HEK293 (cell line): ENCODE measurements at regions not wholly inside any gene's neighbourhood (a gene's known extent, or its start where the extent isn't known, plus 50 kb on each side); places are given as distances from the start of the nearest gene placed in this dataset.

ENCODE experiments used
- CTCF ChIA-PET: fragments of 350-600 bp; formaldehyde crosslinking; extraction: SDS; loops from one replicate; lab custom pipeline; 2021; ENCODE audit warnings: antibody characterized with exemption; lab: Yijun Ruan, JAX
- POLR2A ChIA-PET: fragments of 300-600 bp; formaldehyde crosslinking; extraction: SDS; loops from one replicate; lab custom pipeline; 2020; ENCODE audit warnings: antibody characterized with exemption, inconsistent platforms; lab: Yijun Ruan, JAX
- H3K27ac ChIP-seq: fragments of 200-500 bp; sonication (Bioruptor generic); 2 replicates; pipeline ENCODE4 v1.5.1; 2014; ENCODE audit warnings: low read depth, low read length, control low read depth, inconsistent platforms; ENCODE audit errors: extremely low read depth
- H3K36me3 ChIP-seq, 2 experiments: fragments of 200-500 bp in 1 of 2; sonication (Bioruptor generic) in 1 of 2; 1 replicate in 1 of 2; 2 replicates in 1 of 2; pipeline ENCODE4 v1.5.1; 2014 to 2017; ENCODE audit warnings: inconsistent platforms in 2 of 2, low read length in 2 of 2; ENCODE audit not compliant: control insufficient read depth in 2 of 2, insufficient read depth in 1 of 2
- H3K4me1 ChIP-seq: fragments of 200-500 bp; sonication (Bioruptor generic); 2 replicates; pipeline ENCODE4 v1.5.1; 2014; ENCODE audit warnings: mild to moderate bottlenecking, low read length, inconsistent platforms; ENCODE audit not compliant: control insufficient read depth, insufficient read depth
- H3K4me3 ChIP-seq: 2 replicates; pipeline ENCODE4 v1.5.1; 2011; ENCODE audit warnings: low read depth, mild to moderate bottlenecking, control low read depth, low read length, moderate library complexity
- H3K9me3 ChIP-seq: fragments of 200-500 bp; sonication (Bioruptor generic); 2 replicates; pipeline ENCODE4 v1.5.1; 2014; ENCODE audit warnings: low read depth, low read length, inconsistent platforms; ENCODE audit not compliant: control insufficient read depth, insufficient read depth
- ATF2 ChIP-seq: fragments of 450-650 bp; formaldehyde crosslinking; IDR thresholded peaks from 2 replicates; pipeline ENCODE4 v1.5.1; 2016; ENCODE audit warnings: missing biosample characterization, missing genetic modification characterization, low read depth
- FEZF1 ChIP-seq: fragments of 450-650 bp; formaldehyde crosslinking; IDR thresholded peaks from 2 replicates; pipeline ENCODE4 v1.5.1; 2016; ENCODE audit warnings: missing biosample characterization, missing genetic modification characterization
- HOXC10 ChIP-seq: sonication (generic); formaldehyde crosslinking; IDR thresholded peaks from 2 replicates; pipeline ENCODE4 v1.8.1; 2023; ENCODE audit warnings: mild to moderate bottlenecking, missing genetic modification reagents
- IKZF3 ChIP-seq: fragments of 450-650 bp; IDR thresholded peaks from 2 replicates; pipeline ENCODE4 v1.5.0; 2018; ENCODE audit warnings: missing biosample characterization, mild to moderate bottlenecking, missing genetic modification characterization, moderate library complexity
- KLF1 ChIP-seq: fragments of 450-650 bp; formaldehyde crosslinking; IDR thresholded peaks from 2 replicates; pipeline ENCODE4 v1.5.1; 2016; ENCODE audit warnings: missing biosample characterization, missing genetic modification characterization
- KLF8 ChIP-seq: fragments of 450-650 bp; formaldehyde crosslinking; IDR thresholded peaks from 2 replicates; pipeline ENCODE4 v1.5.1; 2016; ENCODE audit warnings: missing biosample characterization, missing genetic modification characterization
- MYNN ChIP-seq: fragments of 450-650 bp; formaldehyde crosslinking; IDR thresholded peaks from 2 replicates; pipeline ENCODE4 v1.5.1; 2016; ENCODE audit warnings: missing biosample characterization, missing genetic modification characterization, borderline replicate concordance
- OSR2 ChIP-seq: fragments of 450-650 bp; formaldehyde crosslinking; IDR thresholded peaks from 2 replicates; pipeline ENCODE4 v1.5.1; 2016; ENCODE audit warnings: missing biosample characterization, missing genetic modification characterization
- ZNF175 ChIP-seq: fragments of 450-650 bp; formaldehyde crosslinking; IDR thresholded peaks from 2 replicates; pipeline ENCODE4 v1.5.1; 2016; ENCODE audit warnings: missing biosample characterization, missing genetic modification characterization
- ZNF223 ChIP-seq: fragments of 450-650 bp; formaldehyde crosslinking; IDR thresholded peaks from 2 replicates; pipeline ENCODE4 v1.5.1; 2016; ENCODE audit warnings: missing biosample characterization, missing genetic modification characterization
- ZNF23 ChIP-seq: fragments of 450-650 bp; formaldehyde crosslinking; IDR thresholded peaks from 2 replicates; pipeline ENCODE4 v1.5.1; 2016; ENCODE audit warnings: missing biosample characterization, missing genetic modification characterization, borderline replicate concordance
- ZNF26 ChIP-seq: fragments of 450-650 bp; formaldehyde crosslinking; IDR thresholded peaks from 2 replicates; pipeline ENCODE4 v1.5.1; 2016; ENCODE audit warnings: missing biosample characterization, missing genetic modification characterization
- ZNF274 ChIP-seq, 2 experiments: fragments of 200-500 bp in 1 of 2; fragments of 450-650 bp in 1 of 2; sonication (Bioruptor generic) in 1 of 2; formaldehyde crosslinking in 1 of 2; IDR thresholded peaks; 2 replicates each; pipeline versions ENCODE4 v1.5.1 to v1.6.1; 2014 to 2016; ENCODE audit warnings: borderline replicate concordance in 1 of 2, inconsistent platforms in 1 of 2, low read length in 1 of 2, missing biosample characterization in 1 of 2, missing genetic modification characterization in 1 of 2
- ZNF280D ChIP-seq: fragments of 450-650 bp; formaldehyde crosslinking; IDR thresholded peaks from 2 replicates; pipeline ENCODE4 v1.5.1; 2016; ENCODE audit warnings: missing biosample characterization, missing genetic modification characterization
- ZNF324 ChIP-seq: fragments of 450-650 bp; formaldehyde crosslinking; IDR thresholded peaks from 2 replicates; pipeline ENCODE4 v1.5.1; 2016; ENCODE audit warnings: missing biosample characterization, missing genetic modification characterization
- ZNF518A ChIP-seq: fragments of 450-650 bp; formaldehyde crosslinking; conservative IDR thresholded peaks from 2 replicates; pipeline ENCODE4 v1.5.1; 2016; ENCODE audit warnings: low read depth, missing biosample characterization, missing genetic modification characterization
- ZNF580 ChIP-seq: fragments of 450-650 bp; formaldehyde crosslinking; IDR thresholded peaks from 2 replicates; pipeline ENCODE4 v1.5.1; 2016; ENCODE audit warnings: missing biosample characterization, missing genetic modification characterization
- ZNF768 ChIP-seq: fragments of 450-650 bp; formaldehyde crosslinking; IDR thresholded peaks from 2 replicates; pipeline ENCODE4 v1.5.1; 2018; ENCODE audit warnings: missing biosample characterization, mild to moderate bottlenecking, missing genetic modification characterization
- ZXDB ChIP-seq: fragments of 450-650 bp; formaldehyde crosslinking; IDR thresholded peaks from 2 replicates; pipeline ENCODE4 v1.5.1; 2016; ENCODE audit warnings: missing biosample characterization, missing genetic modification characterization

GRCh38 chr3:79922633-79923032 lies 154.8 kb upstream of the ROBO1 start:
- H3K9me3 ChIP-seq = no peaks in the 10 kb centered on the region
- no peaks in the 10 kb centered on the region for H3K4me1 ChIP-seq
- ChIA-PET POLR2A (no interaction called here), CTCF (no interaction called here)
- H3K36me3 ChIP-seq = no peaks in the 10 kb centered on the region
- H3K4me3 ChIP-seq = no peak overlapping the region
- no peak overlapping the region for H3K27ac ChIP-seq
- TF ChIP-seq ZNF274 (IDR thresholded peaks at IDR 0.05; ENCODE audit: low read length) (no peak), ZNF274 (tag by site-specific recombination; IDR thresholded peaks at IDR 0.05; ENCODE audit: borderline replicate concordance) (no peak), FEZF1 (tag by site-specific recombination) (no peak), ZNF23 (tag by site-specific recombination) (no peak), ZNF280D (tag by site-specific recombination) (no peak), ZXDB (tag by site-specific recombination) (no peak), ZNF580 (tag by site-specific recombination) (no peak), ZNF518A (tag by site-specific recombination) (no peak), ZNF768 (tag by site-specific recombination) (no peak), ZNF223 (no peak), MYNN (tag by site-specific recombination) (no peak), OSR2 (tag by site-specific recombination) (no peak), ZNF175 (no peak), ZNF26 (tag by site-specific recombination) (no peak)

- H3K36me3 ChIP-seq = no peaks in the 10 kb centered on the region
- TF ChIP-seq IKZF3 (tag by site-specific recombination) = no peak
- TF ChIP-seq ZNF324 = no peak
- TF ChIP-seq KLF8 (tag by site-specific recombination) = no peak
- no peak for TF ChIP-seq ATF2 (tag by site-specific recombination)
- TF ChIP-seq KLF1 = no peak
- no peak for TF ChIP-seq HOXC10 (CRISPR knock-in tag)
- no peak for TF ChIP-seq OSR2 (tag by site-specific recombination)
- ChIA-PET CTCF (no interaction called here), POLR2A (no interaction called here)
- no peaks in the 10 kb centered on the region for H3K4me1 ChIP-seq
- no peak overlapping the region for H3K4me3 ChIP-seq
- no peak overlapping the region for H3K27ac ChIP-seq
- H3K9me3 ChIP-seq = no peaks in the 10 kb centered on the region
Measured at GRCh38 chr3:79917561-79917960, 149.8 kb upstream of the ROBO1 start.
